GM12865 (cell line): ENCODE measurements at regions not wholly inside any gene's neighbourhood (a gene's known extent, or its start where the extent isn't known, plus 50 kb on each side); places are given as distances from the start of the nearest gene placed in this dataset.

Experiments
- DNase-seq: peaks from one replicate; pipeline ENCODE4 v3.0.0; 2010; ENCODE audit warnings: low read depth
- H3K4me3 ChIP-seq: 2 replicates; pipeline ENCODE4 v1.5.1; 2011; ENCODE audit warnings: mild to moderate bottlenecking, low read depth, low read length, control low read depth
- CTCF ChIP-seq: IDR thresholded peaks from 2 replicates; pipeline ENCODE4 v1.5.1; 2011; ENCODE audit warnings: low read length, control low read depth, low read depth, inconsistent platforms; ENCODE audit not compliant: insufficient read depth; ENCODE audit errors: missing control alignments

GRCh38 chr3:193788189-193788991, 195.4 kb downstream of the OPA1 start:
- peak; percentile 66 for DNase-seq

GRCh38 chr3:193789455-193789854, 196.4 kb downstream of the OPA1 start:
- H3K4me3 ChIP-seq = no peak overlapping the region
- no peak for DNase-seq
- TF ChIP-seq CTCF = no peak

More at GRCh38 chr3:193788189-193788991, 195.4 kb downstream of the OPA1 start:
- peak; percentile 73 for TF ChIP-seq CTCF
- no peak overlapping the region for H3K4me3 ChIP-seq

GRCh38 chr3:193790086-193790990, 197.3 kb downstream of the OPA1 start:
- H3K4me3 ChIP-seq = no peak overlapping the region
- no peak for DNase-seq
- no peak for TF ChIP-seq CTCF

- DNase-seq = no peak
- no peak for TF ChIP-seq CTCF
- H3K4me3 ChIP-seq = no peak overlapping the region
Observed at GRCh38 chr3:193791041-193792032, 198.3 kb downstream of the OPA1 start.

GRCh38 chr3:193793123-193793522, 200.1 kb downstream of the OPA1 start:
- TF ChIP-seq CTCF = no peak
- DNase-seq = no peak
- H3K4me3 ChIP-seq = no peak overlapping the region
